ENCODE measurements at regions not wholly inside any gene's neighbourhood (a gene's known extent, or its start where the extent isn't known, plus 50 kb on each side); places are given as distances from the start of the nearest gene placed in this dataset.

DNA sequence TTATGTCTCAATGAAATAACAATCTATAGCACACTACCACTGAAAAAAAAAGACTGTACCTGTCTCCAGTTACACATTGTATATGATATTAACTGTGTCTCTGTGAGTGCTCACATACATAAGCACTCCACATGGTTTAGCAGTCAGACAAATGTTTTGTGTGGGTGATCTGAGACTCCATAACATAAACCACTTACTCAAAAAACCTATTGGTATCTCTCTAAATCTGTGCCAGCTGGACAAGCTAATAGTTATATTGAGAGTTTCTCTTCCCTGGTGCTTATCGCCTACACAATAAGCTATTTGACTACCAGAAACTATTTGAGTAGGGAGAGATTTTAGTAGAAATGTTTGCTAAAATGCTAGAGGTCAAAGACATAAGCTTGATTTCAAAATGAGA lies 190.1 kb upstream of the AGR3 start:
- Histone ChIP-seq H3K9me3 (no peaks in the 10 kb centered on the region), H3K4me1 (no peaks in the 10 kb centered on the region), H3K4me3 (ENCODE audit: low read depth, low read length) (no peak overlapping the region), H3K27me3 (replicated peaks; ENCODE audit: control insufficient read depth, insufficient read depth, low read length) (no peaks in the 10 kb centered on the region), H3K36me3 (ENCODE audit: control insufficient read depth, insufficient read depth, low read length) (no peaks in the 10 kb centered on the region)
- Mint-ChIP-seq H3K27me3 (ENCODE audit: insufficient read depth, unreplicated experiment) (no peaks in the 10 kb centered on the region), H3K4me3 (ENCODE audit: unreplicated experiment) (no peak overlapping the region), H3K4me1 (ENCODE audit: low read depth, unreplicated experiment) (peaks cover 7% of the 10 kb centered on the region), H3K27ac (ENCODE audit: unreplicated experiment) (no peak overlapping the region), H3K36me3 (ENCODE audit: insufficient read depth, unreplicated experiment) (no peaks in the 10 kb centered on the region), H3K9me3 (ENCODE audit: unreplicated experiment) (no peaks in the 10 kb centered on the region)
- ChIA-PET CTCF (no interaction called here), POLR2A (interaction anchor here (0.6 kb wide), 1 partner anchor 226 kb away, joined by 6 read pairs; no protein-coding TSS in a partner anchor)
- intact Hi-C loops (cut with micrococcal nuclease; ENCODE audit: unreplicated experiment), result no loop called here
- BruUV-seq (replicated peaks), result no TSS peak
- no peak for TF ChIP-seq CTCF (IDR thresholded peaks at IDR 0.05; ENCODE audit: insufficient read depth in 1 of 2, low read depth in 1 of 2, low read length in 1 of 2, severe bottlenecking in 1 of 2, unreplicated experiment in 1 of 2)
- DNase-seq, result no peak

- H3K4me3 ChIP-seq (ENCODE audit: low read depth, low read length), result no peak overlapping the region
- H3K4me1 Mint-ChIP-seq (ENCODE audit: low read depth, unreplicated experiment), result no peaks in the 10 kb centered on the region
- H3K27ac Mint-ChIP-seq (ENCODE audit: unreplicated experiment), result no peak overlapping the region
- TF ChIP-seq CTCF (IDR thresholded peaks at IDR 0.05; ENCODE audit: insufficient read depth in 1 of 2, low read depth in 1 of 2, low read length in 1 of 2, severe bottlenecking in 1 of 2, unreplicated experiment in 1 of 2), result no peak
- H3K4me1 ChIP-seq, result no peaks in the 10 kb centered on the region
- no peaks in the 10 kb centered on the region for H3K27me3 ChIP-seq (replicated peaks; ENCODE audit: control insufficient read depth, insufficient read depth, low read length)
- H3K4me3 Mint-ChIP-seq (ENCODE audit: unreplicated experiment), result no peak overlapping the region
- POLR2A ChIA-PET, result no interaction called here
- no peaks in the 10 kb centered on the region for H3K9me3 ChIP-seq
- no peak for DNase-seq
- no TSS peak for BruUV-seq (replicated peaks)
- intact Hi-C loops (cut with micrococcal nuclease; ENCODE audit: unreplicated experiment), result no loop called here
- no peaks in the 10 kb centered on the region for H3K36me3 Mint-ChIP-seq (ENCODE audit: insufficient read depth, unreplicated experiment)
- no peaks in the 10 kb centered on the region for H3K9me3 Mint-ChIP-seq (ENCODE audit: unreplicated experiment)
- H3K27me3 Mint-ChIP-seq (ENCODE audit: insufficient read depth, unreplicated experiment), result no peaks in the 10 kb centered on the region
- no peaks in the 10 kb centered on the region for H3K36me3 ChIP-seq (ENCODE audit: control insufficient read depth, insufficient read depth, low read length)
- CTCF ChIA-PET, result no interaction called here
Measured at GRCh38 chr7:17075601-17076255, 193.9 kb upstream of the AGR3 start.

DNA sequence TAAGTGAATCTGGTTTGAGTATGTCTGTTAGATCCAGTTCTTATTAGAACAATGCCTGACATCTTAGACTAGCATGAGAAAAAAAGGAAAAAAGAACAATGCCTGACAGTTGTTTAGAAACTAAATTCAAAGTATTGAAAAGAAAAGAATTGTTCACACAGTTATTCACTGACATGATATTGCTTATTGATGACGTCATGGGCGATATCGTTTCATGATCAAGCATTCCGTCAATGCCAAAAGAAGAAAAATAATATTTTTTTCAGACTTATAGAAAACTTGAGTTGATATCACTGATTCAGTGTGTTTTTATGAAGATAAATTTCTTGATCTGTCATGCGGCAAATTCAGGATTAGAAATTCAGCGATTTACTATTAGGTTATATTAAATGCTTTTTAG lies 196.5 kb upstream of the AGR3 start:
- Mint-ChIP-seq H3K27ac (ENCODE audit: unreplicated experiment) (no peak overlapping the region), H3K4me3 (ENCODE audit: unreplicated experiment) (no peak overlapping the region), H3K9me3 (ENCODE audit: unreplicated experiment) (peaks cover under 1% of the 10 kb centered on the region), H3K4me1 (ENCODE audit: low read depth, unreplicated experiment) (no peaks in the 10 kb centered on the region), H3K27me3 (ENCODE audit: insufficient read depth, unreplicated experiment) (no peaks in the 10 kb centered on the region), H3K36me3 (ENCODE audit: insufficient read depth, unreplicated experiment) (no peaks in the 10 kb centered on the region)
- BruUV-seq (replicated peaks), result no TSS peak
- no peaks in the 10 kb centered on the region for H3K27me3 ChIP-seq (replicated peaks; ENCODE audit: control insufficient read depth, insufficient read depth, low read length)
- TF ChIP-seq CTCF (IDR thresholded peaks at IDR 0.05; ENCODE audit: insufficient read depth in 1 of 2, low read depth in 1 of 2, low read length in 1 of 2, severe bottlenecking in 1 of 2, unreplicated experiment in 1 of 2), result no peak
- no peaks in the 10 kb centered on the region for H3K4me1 ChIP-seq
- H3K9me3 ChIP-seq, result no peaks in the 10 kb centered on the region
- ChIA-PET POLR2A (no interaction called here), CTCF (no interaction called here)
- no peak for DNase-seq
- H3K36me3 ChIP-seq (ENCODE audit: control insufficient read depth, insufficient read depth, low read length), result no peaks in the 10 kb centered on the region
- H3K4me3 ChIP-seq (ENCODE audit: low read depth, low read length), result no peak overlapping the region
- intact Hi-C loops (cut with micrococcal nuclease; ENCODE audit: unreplicated experiment), result no loop called here
